NCI-H446 treated with DMSO at 0.1 percent for 48 hours (cell line): ENCODE measurements at regions not wholly inside any gene's neighbourhood (a gene's known extent, or its start where the extent isn't known, plus 50 kb on each side); places are given as distances from the start of the nearest gene placed in this dataset.

Experiments
- DNase-seq: peaks from one replicate; lab custom pipeline; 2025; lab: John Stamatoyannopoulos, UW

GRCh38 chr20:36824142-36824940 is 50.8 kb upstream of the DSN1 start:
- no peak for DNase-seq

- DNase-seq, result peak; percentile 60
Observed at GRCh38 chr20:36825385-36826104, 50.4 kb upstream of the TLDC2 start.
